ENCODE measurements at regions not wholly inside any gene's neighbourhood (a gene's known extent, or its start where the extent isn't known, plus 50 kb on each side); places are given as distances from the start of the nearest gene placed in this dataset.

GRCh38 chr4:148522995-148523394, 80.8 kb upstream of the NR3C2 start:
- no peak for TF ChIP-seq ZZZ3 (IDR thresholded peaks at IDR 0.05; ENCODE audit: control insufficient read depth, insufficient read length, low read depth)
- no peak for TF ChIP-seq EP300 (IDR thresholded peaks at IDR 0.05; ENCODE audit: borderline replicate concordance in 1 of 2, control insufficient read depth in 1 of 2, low read depth in 2 of 2, low read length in 2 of 2)
- TF ChIP-seq, protein P1, sequence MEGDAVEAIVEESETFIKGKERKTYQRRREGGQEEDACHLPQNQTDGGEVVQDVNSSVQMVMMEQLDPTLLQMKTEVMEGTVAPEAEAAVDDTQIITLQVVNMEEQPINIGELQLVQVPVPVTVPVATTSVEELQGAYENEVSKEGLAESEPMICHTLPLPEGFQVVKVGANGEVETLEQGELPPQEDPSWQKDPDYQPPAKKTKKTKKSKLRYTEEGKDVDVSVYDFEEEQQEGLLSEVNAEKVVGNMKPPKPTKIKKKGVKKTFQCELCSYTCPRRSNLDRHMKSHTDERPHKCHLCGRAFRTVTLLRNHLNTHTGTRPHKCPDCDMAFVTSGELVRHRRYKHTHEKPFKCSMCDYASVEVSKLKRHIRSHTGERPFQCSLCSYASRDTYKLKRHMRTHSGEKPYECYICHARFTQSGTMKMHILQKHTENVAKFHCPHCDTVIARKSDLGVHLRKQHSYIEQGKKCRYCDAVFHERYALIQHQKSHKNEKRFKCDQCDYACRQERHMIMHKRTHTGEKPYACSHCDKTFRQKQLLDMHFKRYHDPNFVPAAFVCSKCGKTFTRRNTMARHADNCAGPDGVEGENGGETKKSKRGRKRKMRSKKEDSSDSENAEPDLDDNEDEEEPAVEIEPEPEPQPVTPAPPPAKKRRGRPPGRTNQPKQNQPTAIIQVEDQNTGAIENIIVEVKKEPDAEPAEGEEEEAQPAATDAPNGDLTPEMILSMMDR (IDR thresholded peaks at IDR 0.05 in 2 of 3, conservative IDR thresholded peaks at IDR 0.05 in 1 of 3; ENCODE audit: control insufficient read depth in 2 of 3, extremely low read depth in 1 of 3, insufficient read depth in 1 of 3, low read depth in 3 of 3, low read length in 3 of 3) = no peak
- no peak for TF ChIP-seq POLR2A (IDR thresholded peaks at IDR 0.05; ENCODE audit: low read depth, low read length)
- no peak for TF ChIP-seq E2F4 (IDR thresholded peaks at IDR 0.05; ENCODE audit: low read depth, low read length)
- no peak for TF ChIP-seq KLF5 (IDR thresholded peaks at IDR 0.05; ENCODE audit: partially characterized antibody)
- TF ChIP-seq SUZ12 (IDR thresholded peaks at IDR 0.05; ENCODE audit: unreplicated experiment) = no peak
- no peak for TF ChIP-seq PAX8 (IDR thresholded peaks at IDR 0.05)
- TF ChIP-seq CEBPB (IDR thresholded peaks at IDR 0.05; ENCODE audit: borderline replicate concordance in 1 of 2, low read depth in 2 of 2, low read length in 2 of 2) = no peak
- TF ChIP-seq DPF2 (IDR thresholded peaks at IDR 0.05) = no peak
- TF ChIP-seq ZBTB4 (CRISPR knock-in tag; IDR thresholded peaks at IDR 0.05) = no peak
- no peak for TF ChIP-seq CBX5 (IDR thresholded peaks at IDR 0.05; ENCODE audit: low read depth)
- no peak for TF ChIP-seq KDM1A (IDR thresholded peaks at IDR 0.05; ENCODE audit: borderline replicate concordance)

Data from GM12878 (cell line).